HFFc6 (cell line): ENCODE measurements at regions not wholly inside any gene's neighbourhood (a gene's known extent, or its start where the extent isn't known, plus 50 kb on each side); places are given as distances from the start of the nearest gene placed in this dataset.
"Not testable (repeated sequence)": the region's sequence is repeated elsewhere in the genome, so short reads cannot be mapped to it uniquely, and the experiment has no call there.

Experiments used
- DNase-seq: peaks from one replicate; pipeline ENCODE4 v3.0.0-alpha.2; 2018
- H3K27ac Mint-ChIP-seq: 2 replicates; pipeline ENCODE4 v1.8.0; 2020; ENCODE audit warnings: mild to moderate bottlenecking, mixed read lengths
- H3K27me3 Mint-ChIP-seq: 2 replicates; pipeline ENCODE4 v1.8.0; 2021; ENCODE audit warnings: mild to moderate bottlenecking, moderate library complexity, mixed read lengths; ENCODE audit not compliant: insufficient read depth
- H3K36me3 Mint-ChIP-seq: 2 replicates; pipeline ENCODE4 v1.8.0; 2021; ENCODE audit warnings: low read depth, mixed read lengths
- H3K4me1 Mint-ChIP-seq: 2 replicates; pipeline ENCODE4 v1.8.0; 2020; ENCODE audit warnings: low read depth, mixed read lengths
- H3K4me3 Mint-ChIP-seq: 2 replicates; pipeline ENCODE4 v1.8.0; 2020; ENCODE audit warnings: mild to moderate bottlenecking, moderate library complexity, mixed read lengths
- H3K9me3 Mint-ChIP-seq: 2 replicates; pipeline ENCODE4 v1.8.0; 2020; ENCODE audit warnings: mild to moderate bottlenecking, mixed read lengths
- CTCF ChIP-seq: fragments of 200-600 bp; sonication (generic); IDR thresholded peaks from 2 replicates; pipeline ENCODE4 v1.5.0; 2021; ENCODE audit warnings: antibody characterized with exemption, mild to moderate bottlenecking

DNA sequence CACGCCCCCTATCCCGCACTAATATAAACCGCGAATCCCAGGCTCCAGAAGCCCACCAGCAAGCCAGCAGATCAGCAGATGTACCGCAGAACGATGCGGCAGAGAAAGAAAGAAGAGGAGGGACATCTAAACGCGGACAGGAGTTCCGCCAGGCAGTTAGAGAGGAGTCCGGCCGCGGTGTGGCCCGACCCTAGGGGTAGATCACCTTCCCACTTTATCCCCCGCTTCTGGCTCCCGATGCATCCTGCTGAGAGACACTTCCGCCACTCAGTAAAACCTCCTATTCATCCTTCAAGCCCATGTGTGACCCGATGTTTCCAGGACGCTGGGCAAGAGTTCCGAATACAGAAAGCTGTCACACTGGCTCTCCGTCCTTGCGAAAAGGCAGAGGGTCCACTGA, 1046.8 kb downstream of the SLITRK5 start:
- Mint-ChIP-seq H3K4me3 (no peak overlapping the region), H3K36me3 (no peaks in the 10 kb centered on the region), H3K27ac (no peak overlapping the region), H3K4me1 (no peaks in the 10 kb centered on the region), H3K9me3 (peaks cover 33% of the 10 kb centered on the region), H3K27me3 (no peaks in the 10 kb centered on the region; the same call in 1 of the 2 replicates)
- DNase-seq, result no peak
- TF ChIP-seq CTCF, result no peak

DNA sequence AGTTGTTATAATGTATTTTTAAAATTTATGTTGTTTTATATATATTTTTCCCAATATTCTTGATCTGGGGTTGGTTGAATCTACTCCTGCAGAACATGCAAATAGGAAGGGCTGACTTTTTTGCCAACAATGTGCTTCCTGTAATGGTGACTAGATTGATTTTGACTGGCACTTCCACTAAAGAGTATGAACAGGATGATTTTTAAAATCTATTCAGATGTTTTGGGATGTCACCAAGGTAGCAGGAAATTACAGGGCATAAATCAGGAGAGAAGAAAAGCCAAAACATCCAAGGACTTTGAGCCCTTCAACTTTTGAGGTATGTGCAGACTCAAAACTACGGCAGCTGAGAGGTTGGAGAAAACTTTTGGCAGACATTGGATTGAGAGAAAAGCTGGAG, 1047.6 kb downstream of the SLITRK5 start:
- Mint-ChIP-seq H3K4me3 (no peak overlapping the region), H3K36me3 (no peaks in the 10 kb centered on the region), H3K4me1 (no peaks in the 10 kb centered on the region), H3K27ac (no peak overlapping the region), H3K27me3 (no peaks in the 10 kb centered on the region; the same call in 1 of the 2 replicates), H3K9me3 (peaks cover 41% of the 10 kb centered on the region)
- TF ChIP-seq CTCF, result no peak
- no peak for DNase-seq

DNA sequence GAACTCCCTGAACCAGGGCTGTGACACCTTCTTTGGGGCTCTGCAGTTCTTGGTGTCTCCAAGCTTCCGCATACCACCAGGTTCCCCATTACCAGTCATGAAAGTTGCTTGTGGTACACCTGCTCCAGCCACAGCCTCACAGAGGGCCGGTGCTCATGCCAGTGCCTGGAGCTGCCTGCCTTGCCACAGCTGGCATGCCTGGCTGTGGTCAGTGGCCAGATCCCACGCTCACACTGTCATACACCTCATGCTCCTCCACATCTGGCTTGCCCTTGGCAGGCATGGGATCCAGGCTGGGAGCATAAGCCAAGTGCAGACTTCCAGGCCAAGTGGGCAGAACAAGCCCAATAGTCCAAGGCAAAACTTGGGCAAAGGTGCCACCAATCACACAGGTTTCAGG, 1054.9 kb downstream of the SLITRK5 start:
- no peak for TF ChIP-seq CTCF
- no peak overlapping the region for H3K4me3 Mint-ChIP-seq
- DNase-seq, result no peak
- H3K27me3 Mint-ChIP-seq, result no peaks in the 10 kb centered on the region; the same call in 1 of the 2 replicates
- no peaks in the 10 kb centered on the region for H3K4me1 Mint-ChIP-seq
- H3K27ac Mint-ChIP-seq, result no peak overlapping the region
- H3K9me3 Mint-ChIP-seq, result peaks cover 34% of the 10 kb centered on the region
- H3K36me3 Mint-ChIP-seq, result no peaks in the 10 kb centered on the region

GRCh38 chr13:88727236-88727635, 1056.1 kb downstream of the SLITRK5 start:
- not testable (repeated sequence) for H3K27ac Mint-ChIP-seq, DNase-seq, H3K36me3 Mint-ChIP-seq, H3K4me3 Mint-ChIP-seq, H3K4me1 Mint-ChIP-seq, H3K27me3 Mint-ChIP-seq
- H3K9me3 Mint-ChIP-seq, result peaks cover 38% of the 10 kb centered on the region

DNA sequence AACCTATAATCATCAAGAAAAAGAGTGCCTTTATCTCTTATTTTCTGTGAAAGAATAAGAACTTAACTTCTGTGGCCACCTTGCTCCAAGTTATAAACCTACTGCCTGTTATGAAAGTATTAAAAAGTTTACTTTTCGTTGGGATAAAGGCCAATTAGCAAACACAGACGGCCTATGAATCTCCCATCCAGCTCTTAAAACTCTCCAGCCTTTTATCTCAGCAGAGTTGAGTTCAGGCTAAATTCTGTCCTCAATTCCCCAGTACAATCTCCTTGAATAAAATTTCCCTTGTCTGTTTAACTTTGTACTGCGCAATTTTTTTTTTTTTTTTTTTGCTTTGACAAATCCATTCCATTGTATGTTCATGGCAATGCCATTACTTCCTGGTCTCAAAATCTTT, 1058.4 kb downstream of the SLITRK5 start:
- no peaks in the 10 kb centered on the region; the same call in 1 of the 2 replicates for H3K27me3 Mint-ChIP-seq
- no peaks in the 10 kb centered on the region for H3K36me3 Mint-ChIP-seq
- no peak overlapping the region for H3K4me3 Mint-ChIP-seq
- no peak for DNase-seq
- H3K27ac Mint-ChIP-seq, result no peak overlapping the region
- H3K4me1 Mint-ChIP-seq, result no peaks in the 10 kb centered on the region
- peaks cover 26% of the 10 kb centered on the region for H3K9me3 Mint-ChIP-seq
- TF ChIP-seq CTCF, result no peak

- DNase-seq, result no peak
- H3K4me1 Mint-ChIP-seq, result no peaks in the 10 kb centered on the region
- no peaks in the 10 kb centered on the region for H3K27me3 Mint-ChIP-seq
- H3K27ac Mint-ChIP-seq, result no peak overlapping the region
- H3K9me3 Mint-ChIP-seq, result peaks cover 20% of the 10 kb centered on the region; the same call in 1 of the 2 replicates
- H3K36me3 Mint-ChIP-seq, result no peaks in the 10 kb centered on the region
- H3K4me3 Mint-ChIP-seq, result no peak overlapping the region
- TF ChIP-seq CTCF, result no peak
These were observed 1064.9 kb downstream of the SLITRK5 start for GRCh38 chr13:88736026-88736425.
